NT2/D1 (cell line): ENCODE measurements at regions not wholly inside any gene's neighbourhood (a gene's known extent, or its start where the extent isn't known, plus 50 kb on each side); places are given as distances from the start of the nearest gene placed in this dataset.

Experiments used
- SUZ12 ChIP-seq: IDR thresholded peaks from 2 replicates; pipeline ENCODE4 v1.6.1; 2011; ENCODE audit not compliant: insufficient read length, insufficient read depth; ENCODE audit errors: extremely low read depth
- YY1 ChIP-seq: IDR thresholded peaks from 2 replicates; pipeline ENCODE4 v1.6.1; 2011; ENCODE audit not compliant: insufficient read length, insufficient read depth
- ZNF274 ChIP-seq: IDR thresholded peaks from 2 replicates; pipeline ENCODE4 v1.6.1; 2011; ENCODE audit warnings: mild to moderate bottlenecking, low read depth, low read length

DNA sequence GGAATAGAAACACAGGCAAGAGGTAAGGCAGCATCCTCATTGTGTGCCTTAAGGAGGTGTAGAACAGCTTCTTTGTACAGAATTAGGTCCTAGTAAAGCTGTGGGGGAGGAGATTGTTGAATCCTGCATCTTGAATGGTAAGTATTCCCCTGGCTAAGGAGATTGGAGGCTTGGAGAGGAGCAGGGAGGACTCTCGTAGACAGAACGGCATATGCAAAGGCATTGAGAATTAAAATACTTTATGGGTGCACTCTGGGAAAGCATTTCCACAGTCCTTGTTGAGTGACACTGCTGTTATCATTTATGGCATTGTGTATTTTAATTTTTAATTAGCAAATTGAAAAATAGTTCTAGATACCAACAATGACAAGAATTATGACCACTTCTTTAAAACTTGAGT, 66.5 kb upstream of the GPR149 start:
- TF ChIP-seq ZNF274 (no peak), SUZ12 (no peak), YY1 (no peak)
